Jurkat, Clone E6-1 (cell line): ENCODE measurements at regions not wholly inside any gene's neighbourhood (a gene's known extent, or its start where the extent isn't known, plus 50 kb on each side); places are given as distances from the start of the nearest gene placed in this dataset.

ENCODE experiments used
- DNase-seq: peaks from one replicate; pipeline ENCODE4 v3.0.0-alpha.2; 2011; ENCODE audit warnings: low read depth, low spot score
- H3K4me3 ChIP-seq: 2 replicates; pipeline ENCODE4 v1.5.1; 2011; ENCODE audit warnings: mild to moderate bottlenecking, low read length, control low read depth, moderate library complexity

DNA sequence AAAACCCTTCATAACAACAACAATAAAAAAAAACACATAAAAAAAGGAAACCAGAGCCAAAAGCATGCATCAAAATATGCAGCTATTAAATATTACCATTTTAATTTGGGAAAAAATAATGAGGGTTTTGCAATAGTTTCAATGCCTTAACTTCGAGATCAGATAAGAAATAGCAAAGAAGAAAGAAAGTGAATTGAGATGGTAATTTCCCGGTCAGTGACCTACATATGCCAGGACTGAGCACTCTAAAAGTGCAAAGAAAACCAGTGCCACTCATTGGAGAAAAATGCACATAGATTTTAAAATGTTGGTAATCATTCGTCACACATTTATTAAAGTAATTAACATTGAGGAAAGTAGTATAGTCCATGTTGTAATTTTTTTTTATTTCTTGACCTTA lies 944.2 kb downstream of the EFNB2 start:
- no peak for DNase-seq
- no peak overlapping the region for H3K4me3 ChIP-seq

DNA sequence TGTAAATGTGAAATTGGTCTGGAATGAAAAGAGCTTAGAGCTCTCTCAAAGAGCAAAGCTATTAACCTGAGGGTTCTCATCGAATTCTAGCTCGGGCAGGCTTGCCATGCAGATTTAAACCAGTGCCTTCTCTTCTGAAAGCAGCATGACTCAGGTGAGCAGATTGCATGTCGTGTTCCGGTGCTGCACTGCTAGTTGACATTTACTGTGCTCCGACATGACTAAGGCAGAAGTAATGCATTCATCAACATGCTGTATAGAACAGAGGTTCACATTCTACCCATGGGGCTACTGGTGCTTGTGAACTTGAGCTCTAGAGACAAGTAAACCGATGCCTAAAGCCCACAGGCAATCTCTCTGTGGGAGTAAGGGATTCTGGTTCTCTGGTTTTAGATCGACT lies 947.7 kb downstream of the EFNB2 start:
- no peak overlapping the region for H3K4me3 ChIP-seq
- DNase-seq, result no peak

GRCh38 chr13:105579821-105580710 lies 955.4 kb downstream of the EFNB2 start:
- DNase-seq, result no peak
- H3K4me3 ChIP-seq, result no peak overlapping the region

GRCh38 chr13:105573136-105573535 lies 962.3 kb downstream of the EFNB2 start:
- H3K4me3 ChIP-seq, result no peak overlapping the region
- DNase-seq, result no peak

GRCh38 chr13:105572401-105572800 lies 963.1 kb downstream of the EFNB2 start:
- no peak overlapping the region for H3K4me3 ChIP-seq
- DNase-seq, result no peak

DNA sequence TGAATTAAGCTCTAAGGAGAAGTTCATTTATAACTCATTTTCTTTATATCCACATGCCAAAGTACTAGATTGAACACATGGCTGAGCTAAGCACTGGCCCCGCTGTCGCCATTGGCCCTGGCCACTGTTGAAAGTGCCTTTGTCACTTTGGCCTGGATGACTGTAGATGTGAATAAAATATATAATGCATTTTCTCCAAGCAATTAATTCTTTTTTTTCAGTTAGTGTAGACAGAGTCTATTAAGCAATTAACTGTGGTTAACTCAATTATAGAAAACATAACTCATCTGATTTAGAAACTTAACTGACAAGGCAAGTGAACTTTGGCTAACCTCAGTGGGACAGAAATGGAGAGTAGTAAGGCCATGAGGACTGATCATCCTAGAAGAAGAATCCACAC lies 965.6 kb downstream of the EFNB2 start:
- no peak overlapping the region for H3K4me3 ChIP-seq
- no peak for DNase-seq

DNA sequence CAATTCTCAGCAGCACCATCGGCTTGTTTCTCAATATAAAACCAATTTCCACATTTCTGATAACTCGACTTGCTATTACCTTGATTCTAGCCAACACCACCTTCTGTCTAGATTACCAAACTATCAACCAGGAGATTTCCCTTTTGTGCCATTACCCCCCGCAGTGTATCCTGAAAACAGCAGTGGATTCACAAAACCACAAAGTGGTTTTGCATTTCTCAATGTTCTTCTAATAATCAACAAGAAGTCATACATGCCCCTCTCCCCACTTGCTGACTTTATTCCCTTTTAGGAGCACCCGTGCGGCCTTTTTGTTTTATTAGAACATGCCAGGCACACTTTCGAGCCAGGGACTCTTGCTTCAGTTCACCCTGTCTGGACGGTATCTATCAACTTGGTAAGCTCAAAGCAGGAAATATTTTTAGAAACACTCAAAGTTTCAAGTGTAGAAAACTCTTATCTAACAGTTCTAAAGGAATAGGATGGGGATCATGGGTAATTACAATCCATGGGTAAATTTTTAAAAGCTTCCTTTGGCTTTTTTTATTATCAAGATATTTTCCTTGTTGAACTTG lies 967.4 kb downstream of the EFNB2 start:
- no peak for DNase-seq
- H3K4me3 ChIP-seq, result no peak overlapping the region

- H3K4me3 ChIP-seq, result no peak overlapping the region
- DNase-seq, result no peak
Observed at GRCh38 chr13:105565136-105565727, 970.2 kb downstream of the EFNB2 start.

GRCh38 chr13:105552078-105552477 lies 983.4 kb downstream of the EFNB2 start:
- peak; percentile 16 for DNase-seq
- no peak overlapping the region for H3K4me3 ChIP-seq

- H3K4me3 ChIP-seq, result no peak overlapping the region
- DNase-seq, result no peak
Observed at GRCh38 chr13:105547851-105548250, 987.6 kb downstream of the EFNB2 start.

DNA sequence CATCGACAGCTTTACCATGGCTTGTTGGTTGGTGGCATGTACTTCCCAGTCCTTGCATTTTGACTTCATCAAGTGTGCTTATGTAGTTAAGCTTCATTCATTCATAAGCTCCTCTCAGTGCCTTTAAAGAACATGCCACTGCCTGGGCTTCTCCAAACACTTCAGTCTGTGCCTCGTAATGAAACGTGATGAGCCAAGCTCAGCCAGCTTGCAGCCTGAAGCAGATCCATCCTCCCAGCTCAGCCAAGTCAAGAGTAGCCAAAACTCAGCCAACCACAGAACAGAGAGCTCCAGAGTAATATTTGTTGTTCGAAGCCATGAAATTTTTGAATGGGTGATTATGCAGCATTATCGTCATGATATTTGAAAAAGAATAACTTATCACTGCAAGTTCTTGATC lies 989.7 kb downstream of the EFNB2 start:
- no peak for DNase-seq
- no peak overlapping the region for H3K4me3 ChIP-seq

GRCh38 chr13:105543742-105544141 lies 991.7 kb downstream of the EFNB2 start:
- no peak for DNase-seq
- no peak overlapping the region for H3K4me3 ChIP-seq

DNA sequence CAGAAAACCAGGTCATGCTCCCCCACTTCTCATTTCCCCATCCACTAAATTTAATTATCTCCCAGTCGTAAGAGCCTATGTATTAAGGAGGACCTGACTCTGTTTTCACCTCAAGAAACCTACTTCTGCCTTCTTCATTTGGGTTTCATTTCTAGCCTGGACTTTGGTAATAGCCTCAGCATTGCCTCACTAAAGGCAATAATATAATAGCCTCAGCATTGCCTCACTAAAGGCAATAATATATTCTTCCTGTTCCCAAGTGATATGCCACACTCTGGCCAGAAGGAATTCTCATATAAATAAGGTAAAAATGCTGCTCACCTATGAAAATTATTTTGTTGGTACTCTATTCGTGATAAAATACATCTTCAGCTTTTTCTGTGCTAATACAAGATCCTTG lies 993.9 kb downstream of the EFNB2 start:
- DNase-seq, result no peak
- no peak overlapping the region for H3K4me3 ChIP-seq

GRCh38 chr13:105538346-105538745 lies 997.1 kb downstream of the EFNB2 start:
- DNase-seq, result no peak
- no peak overlapping the region for H3K4me3 ChIP-seq

DNA sequence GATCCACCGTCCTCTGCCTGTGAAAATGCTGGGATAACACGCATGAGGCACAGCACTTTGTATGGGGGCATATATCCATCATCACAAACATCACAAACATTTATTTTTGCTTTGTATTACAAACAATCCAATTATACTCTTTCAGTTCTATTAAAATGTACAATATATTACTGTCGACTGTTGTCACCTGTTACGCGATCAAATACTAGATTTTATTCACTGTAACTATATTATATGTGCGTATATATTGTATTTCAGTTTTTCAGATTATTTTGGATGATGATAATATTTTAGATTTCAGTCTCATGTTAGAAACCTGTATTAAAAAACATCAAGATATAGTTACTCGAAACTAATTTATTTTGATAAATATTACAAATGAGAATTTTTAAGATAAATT lies 998.3 kb downstream of the EFNB2 start:
- no peak for DNase-seq
- no peak overlapping the region for H3K4me3 ChIP-seq

GRCh38 chr13:105530468-105530867 lies 1005.0 kb downstream of the EFNB2 start:
- no peak for DNase-seq
- H3K4me3 ChIP-seq, result no peak overlapping the region

GRCh38 chr13:105527127-105527526 lies 1008.3 kb downstream of the EFNB2 start:
- no peak for DNase-seq
- no peak overlapping the region for H3K4me3 ChIP-seq

GRCh38 chr13:105519771-105520170 lies 1015.7 kb downstream of the EFNB2 start:
- no peak overlapping the region for H3K4me3 ChIP-seq
- DNase-seq, result no peak

DNA sequence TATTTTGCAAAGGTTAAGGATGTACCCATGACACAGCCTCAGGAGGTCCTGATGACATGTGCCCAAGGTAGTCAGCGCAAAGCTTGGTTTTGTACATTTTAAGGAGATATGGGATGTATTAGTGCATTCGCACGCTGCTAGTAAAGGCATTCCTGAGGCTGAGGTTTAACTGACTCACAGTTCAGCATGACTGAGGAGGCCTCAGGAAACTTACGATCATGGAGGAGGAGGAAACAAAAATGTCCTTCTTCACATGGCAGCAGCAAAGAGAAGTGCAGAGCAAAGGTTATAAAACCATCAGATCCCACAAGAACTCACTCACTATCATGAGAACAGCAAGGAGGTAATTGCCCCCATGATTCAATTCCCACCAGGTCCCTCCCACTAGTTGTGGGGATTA lies 1017.4 kb downstream of the EFNB2 start:
- H3K4me3 ChIP-seq, result no peak overlapping the region

DNA sequence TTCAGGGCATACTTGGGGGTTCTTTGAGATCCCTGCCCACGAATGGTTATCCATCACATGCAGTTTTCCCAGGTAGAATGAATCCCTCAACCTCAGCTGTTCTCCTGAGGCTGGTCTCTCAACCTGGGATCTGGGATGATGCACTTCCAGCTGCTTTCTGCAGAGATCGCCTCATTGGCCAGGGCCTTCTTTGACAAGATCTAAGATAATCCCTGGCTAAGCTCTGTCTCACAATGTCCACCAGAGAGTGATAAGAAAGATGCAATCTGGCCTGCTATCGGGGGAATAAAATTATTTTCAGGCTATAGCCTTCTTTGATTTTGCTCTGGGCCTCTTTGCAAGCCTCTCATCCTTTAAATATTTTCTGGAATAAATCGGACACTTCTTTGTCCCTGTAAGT lies 1021.1 kb downstream of the EFNB2 start:
- H3K4me3 ChIP-seq, result no peak overlapping the region
- DNase-seq, result no peak

More for the DNA sequence above, 1017.4 kb downstream of the EFNB2 start:
- no peak for DNase-seq
